ENCODE measurements at regions not wholly inside any gene's neighbourhood (a gene's known extent, or its start where the extent isn't known, plus 50 kb on each side); places are given as distances from the start of the nearest gene placed in this dataset.

- Histone ChIP-seq H3K27me3 (ENCODE audit: control insufficient read depth, insufficient read depth, low read length) (no peaks in the 10 kb centered on the region), H4K20me1 (ENCODE audit: control insufficient read depth, extremely low read depth, insufficient read depth, low read length) (no peaks in the 10 kb centered on the region), H3K36me3 (ENCODE audit: control insufficient read depth, insufficient read depth, low read length) (no peaks in the 10 kb centered on the region), H3K9ac (ENCODE audit: insufficient read depth, low read length) (no peak overlapping the region), H3K9me3 (ENCODE audit: control insufficient read depth, insufficient read depth, low read depth, low read length) (no peaks in the 10 kb centered on the region), H3K4me2 (ENCODE audit: extremely low read depth, insufficient read depth, low read length) (no peak overlapping the region), H3K79me2 (ENCODE audit: control insufficient read depth, insufficient read depth, low read length) (no peaks in the 10 kb centered on the region), H3K4me3 (replicated peaks in 1 of 4; ENCODE audit: control extremely low read depth in 1 of 4, insufficient read depth in 1 of 4, low read depth in 3 of 4, low read length in 4 of 4) (no peak overlapping the region), H3K27ac (ENCODE audit: insufficient read depth, low read length) (no peak overlapping the region), H2AFZ (ENCODE audit: low read length) (no peak overlapping the region), H3K4me1 (ENCODE audit: control insufficient read depth, extremely low read depth, insufficient read depth, low read length) (no peaks in the 10 kb centered on the region)
- no peak for TF ChIP-seq EZH2 (IDR thresholded peaks at IDR 0.05; ENCODE audit: low read length, missing control alignments)
- no peak for TF ChIP-seq CTCF (conservative IDR thresholded peaks at IDR 0.05 in 1 of 2, IDR thresholded peaks at IDR 0.05 in 1 of 2; ENCODE audit: low read depth in 1 of 2, low read length in 2 of 2)
- DNase-seq (ENCODE audit: low read depth in 2 of 2), result no peak
These were observed 56.9 kb upstream of the TLR3 start for GRCh38 chr4:186012071-186012470.

- H3K4me2 ChIP-seq (ENCODE audit: extremely low read depth, insufficient read depth, low read length), result no peak overlapping the region
- DNase-seq (ENCODE audit: low read depth in 2 of 2), result no peak
- no peak overlapping the region for H2AFZ ChIP-seq (ENCODE audit: low read length)
- H3K79me2 ChIP-seq (ENCODE audit: control insufficient read depth, insufficient read depth, low read length), result no peaks in the 10 kb centered on the region
- H3K4me3 ChIP-seq (replicated peaks in 1 of 4; ENCODE audit: control extremely low read depth in 1 of 4, insufficient read depth in 1 of 4, low read depth in 3 of 4, low read length in 4 of 4), result no peak overlapping the region
- H3K36me3 ChIP-seq (ENCODE audit: control insufficient read depth, insufficient read depth, low read length), result no peaks in the 10 kb centered on the region
- H3K9me3 ChIP-seq (ENCODE audit: control insufficient read depth, insufficient read depth, low read depth, low read length), result no peaks in the 10 kb centered on the region
- H3K27ac ChIP-seq (ENCODE audit: insufficient read depth, low read length), result no peak overlapping the region
- H4K20me1 ChIP-seq (ENCODE audit: control insufficient read depth, extremely low read depth, insufficient read depth, low read length), result no peaks in the 10 kb centered on the region
- H3K27me3 ChIP-seq (ENCODE audit: control insufficient read depth, insufficient read depth, low read length), result no peaks in the 10 kb centered on the region
- H3K4me1 ChIP-seq (ENCODE audit: control insufficient read depth, extremely low read depth, insufficient read depth, low read length), result no peaks in the 10 kb centered on the region
- TF ChIP-seq CTCF (conservative IDR thresholded peaks at IDR 0.05 in 1 of 2, IDR thresholded peaks at IDR 0.05 in 1 of 2; ENCODE audit: low read depth in 1 of 2, low read length in 2 of 2), result no peak
- TF ChIP-seq EZH2 (IDR thresholded peaks at IDR 0.05; ENCODE audit: low read length, missing control alignments), result no peak
- H3K9ac ChIP-seq (ENCODE audit: insufficient read depth, low read length), result no peak overlapping the region
These were observed 55.4 kb upstream of the TLR3 start for GRCh38 chr4:186013419-186014186.

GRCh38 chr4:186015212-186015817 is 53.6 kb upstream of the TLR3 start:
- DNase-seq (ENCODE audit: low read depth in 2 of 2), result no peak
- no peaks in the 10 kb centered on the region for H3K36me3 ChIP-seq (ENCODE audit: control insufficient read depth, insufficient read depth, low read length)
- no peak overlapping the region for H3K27ac ChIP-seq (ENCODE audit: insufficient read depth, low read length)
- H2AFZ ChIP-seq (ENCODE audit: low read length), result no peak overlapping the region
- no peaks in the 10 kb centered on the region for H3K27me3 ChIP-seq (ENCODE audit: control insufficient read depth, insufficient read depth, low read length)
- no peak overlapping the region for H3K4me3 ChIP-seq (replicated peaks in 1 of 4; ENCODE audit: control extremely low read depth in 1 of 4, insufficient read depth in 1 of 4, low read depth in 3 of 4, low read length in 4 of 4)
- TF ChIP-seq EZH2 (IDR thresholded peaks at IDR 0.05; ENCODE audit: low read length, missing control alignments) (no peak), CTCF (conservative IDR thresholded peaks at IDR 0.05 in 1 of 2, IDR thresholded peaks at IDR 0.05 in 1 of 2; ENCODE audit: low read depth in 1 of 2, low read length in 2 of 2) (no peak)
- no peaks in the 10 kb centered on the region for H3K4me1 ChIP-seq (ENCODE audit: control insufficient read depth, extremely low read depth, insufficient read depth, low read length)
- H4K20me1 ChIP-seq (ENCODE audit: control insufficient read depth, extremely low read depth, insufficient read depth, low read length), result no peaks in the 10 kb centered on the region
- H3K9me3 ChIP-seq (ENCODE audit: control insufficient read depth, insufficient read depth, low read depth, low read length), result no peaks in the 10 kb centered on the region
- H3K4me2 ChIP-seq (ENCODE audit: extremely low read depth, insufficient read depth, low read length), result no peak overlapping the region
- H3K79me2 ChIP-seq (ENCODE audit: control insufficient read depth, insufficient read depth, low read length), result no peaks in the 10 kb centered on the region
- H3K9ac ChIP-seq (ENCODE audit: insufficient read depth, low read length), result no peak overlapping the region

All from fibroblast of lung (primary cell).